H1 (cell line): ENCODE measurements at regions not wholly inside any gene's neighbourhood (a gene's known extent, or its start where the extent isn't known, plus 50 kb on each side); places are given as distances from the start of the nearest gene placed in this dataset.

Experiments used
- CTCF ChIA-PET: fragments of 300-600 bp; sonication (Branson Sonifier 250); formaldehyde crosslinking; loops from one replicate; lab custom pipeline; 2021; ENCODE audit not compliant: partially characterized antibody; lab: Charles Lee
- POLR2A ChIA-PET: fragments of 300-600 bp; sonication (Branson Sonifier 250); formaldehyde crosslinking; loops from one replicate; lab custom pipeline; 2021; ENCODE audit warnings: inconsistent platforms; ENCODE audit not compliant: partially characterized antibody; lab: Charles Lee
- DNase-seq, 2 experiments: peaks; one replicate each; pipeline versions ENCODE4 v3.0.0 to v3.0.0-alpha.2; 2010 to 2022; ENCODE audit warnings: low spot score in 2 of 2, low read depth in 1 of 2, mixed read lengths in 1 of 2
- FAIRE-seq: peaks from 2 replicates; lab custom pipeline; 2011; peaks lifted over from hg19 to GRCh38; lab: Jason Lieb, UNC
- H2AFZ ChIP-seq: 2 replicates; pipeline ENCODE4 v1.8.1; 2012; ENCODE audit warnings: low read length, inconsistent platforms
- H2AK5ac ChIP-seq: 2 replicates; pipeline ENCODE4 v1.6.1; 2013; ENCODE audit warnings: low read depth, low read length
- H2BK120ac ChIP-seq: replicated peaks from 2 replicates; pipeline ENCODE3; 2013; ENCODE audit warnings: low read depth, low read length, inconsistent platforms
- H2BK12ac ChIP-seq: 2 replicates; pipeline ENCODE4 v1.6.1; 2013; ENCODE audit warnings: low read depth, low read length
- H2BK15ac ChIP-seq: 2 replicates; pipeline ENCODE4 v1.6.1; 2013; ENCODE audit warnings: low read length
- H2BK20ac ChIP-seq: 2 replicates; pipeline ENCODE4 v1.6.1; 2013; ENCODE audit warnings: low read length
- H2BK5ac ChIP-seq: 2 replicates; pipeline ENCODE4 v1.6.1; 2013; ENCODE audit warnings: low read depth, low read length
- H3K14ac ChIP-seq: 2 replicates; pipeline ENCODE4 v1.6.1; 2013; ENCODE audit warnings: inconsistent platforms; ENCODE audit not compliant: insufficient read length
- H3K18ac ChIP-seq: 2 replicates; pipeline ENCODE4 v1.6.1; 2013; ENCODE audit warnings: low read length; ENCODE audit errors: extremely low read depth
- H3K23ac ChIP-seq: 2 replicates; pipeline ENCODE4 v1.6.1; 2013; ENCODE audit warnings: inconsistent platforms; ENCODE audit not compliant: insufficient read length
- H3K23me2 ChIP-seq: 2 replicates; pipeline ENCODE4 v1.6.1; 2013; ENCODE audit warnings: low read depth, low read length
- H3K27ac ChIP-seq: 2 replicates; pipeline ENCODE4 v1.6.1; 2011; ENCODE audit warnings: low read depth, low read length, inconsistent platforms
- H3K27me3 ChIP-seq, 4 experiments: replicated peaks in 1 of 4; 1 replicate in 1 of 4; 2 replicates in 3 of 4; pipeline versions ENCODE4 v1.6.1 to v1.8.1; 2011 to 2013; ENCODE audit warnings: low read length in 3 of 4, mild to moderate bottlenecking in 3 of 4, inconsistent platforms in 2 of 4, mixed read lengths in 2 of 4, moderate library complexity in 1 of 4; ENCODE audit not compliant: control insufficient read depth in 3 of 4, insufficient read depth in 3 of 4; ENCODE audit errors: extremely low read depth in 1 of 4
- H3K36me3 ChIP-seq, 4 experiments: 2 replicates each; pipeline versions ENCODE4 v1.6.1 to v1.8.1; 2011 to 2013; ENCODE audit warnings: mild to moderate bottlenecking in 4 of 4, low read length in 3 of 4, moderate library complexity in 2 of 4, control low read depth in 1 of 4, inconsistent platforms in 1 of 4; ENCODE audit not compliant: insufficient read depth in 4 of 4, control insufficient read depth in 2 of 4
- H3K4ac ChIP-seq: replicated peaks from 2 replicates; pipeline ENCODE3; 2013; ENCODE audit warnings: low read length, low read depth, mixed read lengths, inconsistent platforms; ENCODE audit not compliant: insufficient read length
- H3K4me1 ChIP-seq, 4 experiments: replicated peaks in 1 of 4; 1 replicate in 1 of 4; 2 replicates in 3 of 4; pipeline versions ENCODE4 v1.6.1 to v1.8.1; 2011 to 2013; ENCODE audit warnings: low read length in 3 of 4, inconsistent platforms in 2 of 4, mixed read lengths in 1 of 4; ENCODE audit not compliant: insufficient read depth in 4 of 4, control insufficient read depth in 3 of 4
- H3K4me2 ChIP-seq, 2 experiments: 2 replicates each; pipeline versions ENCODE4 v1.6.1 to v1.8.1; 2011 to 2013; ENCODE audit warnings: low read depth in 2 of 2, low read length in 2 of 2, control low read depth in 1 of 2, inconsistent platforms in 1 of 2, mild to moderate bottlenecking in 1 of 2; ENCODE audit not compliant: insufficient read depth in 1 of 2
- H3K4me3 ChIP-seq, 4 experiments: fragments of 200-600, 300-600 bp in 1 of 4; sonication (generic), shearing (Covaris generic), sonication (Bioruptor Twin) in 1 of 4; 2 replicates each; pipeline versions ENCODE4 v1.5.1 to v1.8.1; 2011 to 2016; ENCODE audit warnings: low read length in 4 of 4, low read depth in 3 of 4, control low read depth in 2 of 4, inconsistent platforms in 2 of 4, mild to moderate bottlenecking in 2 of 4, mixed read lengths in 1 of 4, moderate library complexity in 1 of 4; ENCODE audit not compliant: insufficient read depth in 2 of 4; ENCODE audit errors: extremely low read depth in 1 of 4
- H3K56ac ChIP-seq: replicated peaks from 2 replicates; pipeline ENCODE3; 2013; ENCODE audit warnings: low read depth, mild to moderate bottlenecking, mixed read lengths, low read length, inconsistent platforms; ENCODE audit not compliant: insufficient read length
- H3K79me1 ChIP-seq: 2 replicates; pipeline ENCODE4 v1.6.1; 2013; ENCODE audit warnings: low read depth, low read length, control low read depth
- H3K79me2 ChIP-seq, 2 experiments: 2 replicates each; pipeline versions ENCODE4 v1.6.1 to v1.8.1; 2012 to 2013; ENCODE audit warnings: low read length in 2 of 2, mild to moderate bottlenecking in 2 of 2, inconsistent platforms in 1 of 2; ENCODE audit not compliant: insufficient read depth in 2 of 2, control insufficient read depth in 1 of 2
- H3K9ac ChIP-seq, 4 experiments: replicated peaks in 1 of 4; 1 replicate in 1 of 4; 2 replicates in 3 of 4; pipeline versions ENCODE4 v1.6.1 to v1.8.1; 2011 to 2013; ENCODE audit warnings: low read depth in 3 of 4, low read length in 3 of 4, control low read depth in 2 of 4, mild to moderate bottlenecking in 2 of 4, moderate library complexity in 2 of 4, inconsistent platforms in 1 of 4; ENCODE audit errors: extremely low read depth in 1 of 4
- H3K9me3 ChIP-seq, 2 experiments: 2 replicates each; pipeline versions ENCODE4 v1.6.1 to v1.8.1; 2012 to 2013; ENCODE audit warnings: mild to moderate bottlenecking in 2 of 2, moderate library complexity in 2 of 2, control low read depth in 1 of 2, inconsistent platforms in 1 of 2, low read depth in 1 of 2, low read length in 1 of 2, mixed read lengths in 1 of 2; ENCODE audit not compliant: insufficient read depth in 2 of 2
- H4K20me1 ChIP-seq, 2 experiments: replicated peaks in 1 of 2; 2 replicates each; pipeline versions ENCODE3 to v1.8.1; 2011 to 2013; ENCODE audit warnings: inconsistent platforms in 2 of 2, low read length in 2 of 2, mild to moderate bottlenecking in 1 of 2; ENCODE audit not compliant: insufficient read depth in 2 of 2, control insufficient read depth in 1 of 2
- H4K5ac ChIP-seq: 2 replicates; pipeline ENCODE4 v1.6.1; 2013; ENCODE audit warnings: low read length, low read depth, mixed read lengths, inconsistent platforms; ENCODE audit not compliant: insufficient read length
- H4K8ac ChIP-seq: 2 replicates; pipeline ENCODE4 v1.8.0; 2013; ENCODE audit warnings: mild to moderate bottlenecking, moderate library complexity, low read length, inconsistent platforms; ENCODE audit not compliant: insufficient read depth; ENCODE audit errors: extremely low read depth
- H4K91ac ChIP-seq: replicated peaks from 2 replicates; pipeline ENCODE3; 2013; ENCODE audit warnings: low read length, mixed read lengths, inconsistent platforms; ENCODE audit not compliant: insufficient read length
- BACH1 ChIP-seq: IDR thresholded peaks from 2 replicates; pipeline ENCODE4 v1.6.1; 2012; ENCODE audit warnings: low read length, improper control_type of control experiment
- BRCA1 ChIP-seq: IDR thresholded peaks from 2 replicates; pipeline ENCODE4 v1.6.1; 2012; ENCODE audit warnings: low read depth, low read length, improper control_type of control experiment
- CREB1 ChIP-seq: IDR thresholded peaks from 2 replicates; pipeline ENCODE4 v1.6.1; 2012; ENCODE audit warnings: inconsistent platforms
- HDAC2 ChIP-seq, 2 experiments: fragments of 300-600 bp in 1 of 2; sonication (generic) in 1 of 2; IDR thresholded peaks; 2 replicates each; pipeline ENCODE4 v1.6.1; 2011 to 2012; ENCODE audit warnings: low read depth in 2 of 2, low read length in 2 of 2, mild to moderate bottlenecking in 2 of 2, moderate library complexity in 2 of 2, borderline replicate concordance in 1 of 2, inconsistent platforms in 1 of 2
- PHF8 ChIP-seq: fragments of 200-600 bp; sonication (generic); conservative IDR thresholded peaks from 2 replicates; pipeline ENCODE4 v1.7.1; 2012; ENCODE audit warnings: low read depth, mild to moderate bottlenecking, inconsistent platforms, low read length, moderate library complexity
- RNF2 ChIP-seq: fragments of 200-900, 300-1000 bp; sonication (generic); IDR thresholded peaks from 2 replicates; pipeline ENCODE4 v1.7.1; 2016; ENCODE audit warnings: borderline replicate concordance, low read depth, mild to moderate bottlenecking, antibody characterized with exemption, low read length; ENCODE audit not compliant: poor library complexity, severe bottlenecking; ENCODE audit errors: missing control alignments
- SAP30 ChIP-seq: fragments of 300-600 bp; sonication (generic); IDR thresholded peaks from 2 replicates; pipeline ENCODE4 v1.7.1; 2012; ENCODE audit warnings: low read length, moderate library complexity, mild to moderate bottlenecking, inconsistent platforms; ENCODE audit not compliant: insufficient read depth, insufficient replicate concordance
- SIRT6 ChIP-seq: IDR thresholded peaks from one replicate; pipeline ENCODE4 v1.7.1; 2012; ENCODE audit warnings: low read length, inconsistent platforms
- SUZ12 ChIP-seq: fragments of 200-600 bp; sonication (generic); IDR thresholded peaks from 2 replicates; pipeline ENCODE4 v1.6.1; 2012; ENCODE audit warnings: mild to moderate bottlenecking, inconsistent platforms, low read length, moderate library complexity, mixed read lengths
- TAF7 ChIP-seq: optimal IDR thresholded peaks from 2 replicates; pipeline ENCODE3; 2011; ENCODE audit warnings: low read depth, mild to moderate bottlenecking, inconsistent platforms, low read length, moderate library complexity, borderline replicate concordance
- WGBS, 2 experiments: shearing (Covaris generic) in 1 of 2; methylation state at CpG; one replicate each; pipeline versions ENCODE4 v1.1.6 to v1.1.7; 2013 to 2015; ENCODE audit warnings: low lambda C conversion rate in 2 of 2, mixed read lengths in 2 of 2, inconsistent platforms in 1 of 2, low coverage in 1 of 2, missing lambda C conversion rate in 1 of 2; ENCODE audit not compliant: insufficient replicate concordance in 2 of 2, insufficient coverage in 1 of 2, insufficient read length in 1 of 2; ENCODE audit errors: extremely low coverage in 1 of 2, missing lambda C conversion rate in 1 of 2; 5-methylcytosine and 5-hydroxymethylcytosine counted together
- TF ChIP-seq, protein P1 (sequence below), 3 experiments: IDR thresholded peaks; 1 replicate in 2 of 3; 2 replicates in 1 of 3; pipeline versions ENCODE4 v1.5.1 to v1.6.1; 2011; ENCODE audit warnings: low read length in 3 of 3, mild to moderate bottlenecking in 3 of 3, inconsistent platforms in 2 of 3, low read depth in 1 of 3, moderate library complexity in 1 of 3; ENCODE audit not compliant: insufficient read depth in 1 of 3; ENCODE audit errors: control extremely low read depth in 1 of 3

- Histone ChIP-seq H3K9ac (no peak overlapping the region), H4K8ac (no peak overlapping the region), H3K4me2 (no peak overlapping the region), H3K18ac (no peak overlapping the region), H3K4ac (no peak overlapping the region), H3K79me1 (no peaks in the 10 kb centered on the region), H3K56ac (no peak overlapping the region), H3K9me3 (no peaks in the 10 kb centered on the region), H3K23ac (no peak overlapping the region), H4K5ac (no peak overlapping the region), H3K4me3 (no peak overlapping the region), H4K91ac (no peak overlapping the region), H3K79me2 (no peaks in the 10 kb centered on the region), H2BK12ac (no peak overlapping the region), H3K36me3 (no peaks in the 10 kb centered on the region), H2AFZ (no peak overlapping the region), H3K27me3 (no peaks in the 10 kb centered on the region), H3K27ac (no peak overlapping the region), H3K23me2 (no peaks in the 10 kb centered on the region), H2BK20ac (no peak overlapping the region), H3K4me1 (no peaks in the 10 kb centered on the region), H2BK15ac (no peak overlapping the region), H2AK5ac (no peak overlapping the region), H4K20me1 (no peaks in the 10 kb centered on the region), H3K14ac (no peak overlapping the region), H2BK5ac (no peak overlapping the region), H2BK120ac (no peak overlapping the region)
- no peak for TF ChIP-seq BACH1
- no peak for TF ChIP-seq PHF8
- TF ChIP-seq TAF7 = no peak
- TF ChIP-seq, protein P1, sequence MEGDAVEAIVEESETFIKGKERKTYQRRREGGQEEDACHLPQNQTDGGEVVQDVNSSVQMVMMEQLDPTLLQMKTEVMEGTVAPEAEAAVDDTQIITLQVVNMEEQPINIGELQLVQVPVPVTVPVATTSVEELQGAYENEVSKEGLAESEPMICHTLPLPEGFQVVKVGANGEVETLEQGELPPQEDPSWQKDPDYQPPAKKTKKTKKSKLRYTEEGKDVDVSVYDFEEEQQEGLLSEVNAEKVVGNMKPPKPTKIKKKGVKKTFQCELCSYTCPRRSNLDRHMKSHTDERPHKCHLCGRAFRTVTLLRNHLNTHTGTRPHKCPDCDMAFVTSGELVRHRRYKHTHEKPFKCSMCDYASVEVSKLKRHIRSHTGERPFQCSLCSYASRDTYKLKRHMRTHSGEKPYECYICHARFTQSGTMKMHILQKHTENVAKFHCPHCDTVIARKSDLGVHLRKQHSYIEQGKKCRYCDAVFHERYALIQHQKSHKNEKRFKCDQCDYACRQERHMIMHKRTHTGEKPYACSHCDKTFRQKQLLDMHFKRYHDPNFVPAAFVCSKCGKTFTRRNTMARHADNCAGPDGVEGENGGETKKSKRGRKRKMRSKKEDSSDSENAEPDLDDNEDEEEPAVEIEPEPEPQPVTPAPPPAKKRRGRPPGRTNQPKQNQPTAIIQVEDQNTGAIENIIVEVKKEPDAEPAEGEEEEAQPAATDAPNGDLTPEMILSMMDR (IDR thresholded peaks at IDR 0.05; ENCODE audit: control extremely low read depth in 1 of 3, insufficient read depth in 1 of 3, low read depth in 1 of 3, low read length in 3 of 3) = no peak
- TF ChIP-seq SAP30 = no peak
- TF ChIP-seq RNF2 = no peak
- TF ChIP-seq SUZ12 = no peak
- no peak for TF ChIP-seq BRCA1
- TF ChIP-seq HDAC2 (IDR thresholded peaks at IDR 0.05; ENCODE audit: borderline replicate concordance in 1 of 2, low read depth in 2 of 2, low read length in 2 of 2) = no peak
- TF ChIP-seq CREB1 = no peak
- no peak for TF ChIP-seq SIRT6
- DNase-seq = no peak
- ChIA-PET POLR2A (no interaction called here), CTCF (no interaction called here)
- no peak for FAIRE-seq
- 92% methylated on average over 7 of the region's 7 CpGs; no CpG with 5 or more reads in 1 of the 2 experiments for whole genome bisulfite sequencing, 2 experiments
These were observed 114.0 kb upstream of the HGF start for GRCh38 chr7:81883801-81884393.
